MCF 10A (cell line): ENCODE measurements at regions not wholly inside any gene's neighbourhood (a gene's known extent, or its start where the extent isn't known, plus 50 kb on each side); places are given as distances from the start of the nearest gene placed in this dataset.

Experiments
- BruUV-seq: library from RNA; stranded (reverse); fragments of 400-500 nt; replicated peaks from 2 replicates; lab custom pipeline; 2021; lab: Mats Ljungman, UMichigan
- CTCF ChIA-PET: fragments of 300-600 bp; sonication (Branson Sonifier 250); formaldehyde crosslinking; extraction: SDS; loops from one replicate; lab custom pipeline; 2021; ENCODE audit warnings: antibody characterized with exemption, inconsistent platforms; lab: Yijun Ruan, JAX
- POLR2A ChIA-PET: fragments of 300-600, 350-650 bp; sonication (Branson Sonifier 250); formaldehyde crosslinking; extraction: SDS; loops from one replicate; lab custom pipeline; 2020; ENCODE audit warnings: antibody characterized with exemption, inconsistent platforms; lab: Yijun Ruan, JAX
- DNase-seq: peaks from one replicate; pipeline ENCODE4 v3.0.0-alpha.2; 2018; ENCODE audit not compliant: unreplicated experiment
- H3K27ac Mint-ChIP-seq: one replicate; pipeline ENCODE4 v1.8.0; 2022; ENCODE audit warnings: mild to moderate bottlenecking, low read depth, mixed read lengths; ENCODE audit not compliant: unreplicated experiment
- H3K27me3 Mint-ChIP-seq: one replicate; pipeline ENCODE4 v1.8.0; 2022; ENCODE audit warnings: mixed read lengths; ENCODE audit not compliant: insufficient read depth, unreplicated experiment
- H3K36me3 Mint-ChIP-seq: one replicate; pipeline ENCODE4 v1.8.0; 2022; ENCODE audit warnings: mild to moderate bottlenecking, moderate library complexity, mixed read lengths; ENCODE audit not compliant: insufficient read depth, unreplicated experiment
- H3K4me1 Mint-ChIP-seq: one replicate; pipeline ENCODE4 v1.8.0; 2022; ENCODE audit warnings: mixed read lengths; ENCODE audit not compliant: insufficient read depth, unreplicated experiment
- H3K4me3 Mint-ChIP-seq: one replicate; pipeline ENCODE4 v1.8.0; 2022; ENCODE audit warnings: mild to moderate bottlenecking, moderate library complexity, mixed read lengths; ENCODE audit not compliant: unreplicated experiment
- H3K9me3 Mint-ChIP-seq: one replicate; pipeline ENCODE4 v1.8.0; 2022; ENCODE audit warnings: mixed read lengths; ENCODE audit not compliant: unreplicated experiment
- CTCF ChIP-seq: fragments of 200-600 bp; IDR thresholded peaks from one replicate; pipeline ENCODE4 v1.8.0; 2022; ENCODE audit warnings: antibody characterized with exemption, mild to moderate bottlenecking; ENCODE audit not compliant: unreplicated experiment
- intact Hi-C: fragments of 100-400 bp; cut with micrococcal nuclease; formaldehyde crosslinking; loops from 2 replicates; pipeline ENCODE4 v1.14.1; 2022

GRCh38 chr9:86669422-86669821 is 277.9 kb downstream of the GAS1 start:
- no TSS peak for BruUV-seq
- CTCF ChIA-PET = no interaction called here
- H3K9me3 Mint-ChIP-seq = peaks cover 11% of the 10 kb centered on the region
- no peak overlapping the region for H3K27ac Mint-ChIP-seq
- no peak for DNase-seq
- no peaks in the 10 kb centered on the region for H3K4me1 Mint-ChIP-seq
- no peaks in the 10 kb centered on the region for H3K27me3 Mint-ChIP-seq
- no peaks in the 10 kb centered on the region for H3K36me3 Mint-ChIP-seq
- H3K4me3 Mint-ChIP-seq = no peak overlapping the region
- POLR2A ChIA-PET = interaction anchor here (0.8 to 0.9 kb wide), 2 partner anchors 218 to 236 kb away, joined by 3 to 4 read pairs; no protein-coding TSS in a partner anchor
- intact Hi-C loops = no loop called here
- no peak for TF ChIP-seq CTCF

- H3K9me3 Mint-ChIP-seq = peaks cover 11% of the 10 kb centered on the region
- no peak overlapping the region for H3K27ac Mint-ChIP-seq
- H3K4me1 Mint-ChIP-seq = no peaks in the 10 kb centered on the region
- H3K4me3 Mint-ChIP-seq = no peak overlapping the region
- H3K27me3 Mint-ChIP-seq = no peaks in the 10 kb centered on the region
- DNase-seq = no peak
- no peak for TF ChIP-seq CTCF
- ChIA-PET POLR2A (interaction anchor here (0.7 to 0.8 kb wide), 2 partner anchors 219 to 980 kb away, joined by 4 read pairs; no protein-coding TSS in a partner anchor), CTCF (no interaction called here)
- H3K36me3 Mint-ChIP-seq = no peaks in the 10 kb centered on the region
- intact Hi-C loops = no loop called here
- BruUV-seq = no TSS peak
Measured at GRCh38 chr9:86668488-86668887, 278.8 kb downstream of the GAS1 start.

GRCh38 chr9:86667307-86667706 is 280.0 kb downstream of the GAS1 start:
- Mint-ChIP-seq H3K27me3 (no peaks in the 10 kb centered on the region), H3K4me3 (no peak overlapping the region), H3K9me3 (peaks cover 11% of the 10 kb centered on the region), H3K4me1 (no peaks in the 10 kb centered on the region), H3K27ac (no peak overlapping the region), H3K36me3 (no peaks in the 10 kb centered on the region)
- BruUV-seq = no TSS peak
- peak; percentile 50 for DNase-seq
- ChIA-PET CTCF (interaction anchor here (0.6 kb wide), 1 partner anchor 53 kb away, joined by 4 read pairs; no protein-coding TSS in a partner anchor), POLR2A (no interaction called here)
- no peak for TF ChIP-seq CTCF
- intact Hi-C loops = no loop called here

- Mint-ChIP-seq H3K36me3 (no peaks in the 10 kb centered on the region), H3K27me3 (no peaks in the 10 kb centered on the region), H3K4me1 (peaks cover 2% of the 10 kb centered on the region), H3K27ac (no peak overlapping the region), H3K4me3 (no peak overlapping the region), H3K9me3 (peaks cover 6% of the 10 kb centered on the region)
- ChIA-PET CTCF (no interaction called here), POLR2A (no interaction called here)
- intact Hi-C loops = no loop called here
- BruUV-seq = no TSS peak
- TF ChIP-seq CTCF = no peak
- DNase-seq = no peak
Measured at GRCh38 chr9:86665416-86665815, 281.9 kb downstream of the GAS1 start.
